Fibroblast of lung (primary cell): ENCODE measurements at regions not wholly inside any gene's neighbourhood (a gene's known extent, or its start where the extent isn't known, plus 50 kb on each side); places are given as distances from the start of the nearest gene placed in this dataset.

Experiments used
- DNase-seq, 2 donors: peaks; one replicate each; pipeline versions ENCODE4 v3.0.0 to v3.0.0-alpha.2; 2010; ENCODE audit warnings: low read depth in 2 of 2
- H2AFZ ChIP-seq: 2 replicates; pipeline ENCODE4 v1.5.1; 2012; ENCODE audit warnings: low read length, control low read depth, inconsistent platforms
- H3K27ac ChIP-seq: 2 replicates; pipeline ENCODE4 v1.5.1; 2011; ENCODE audit warnings: low read length, control low read depth; ENCODE audit not compliant: insufficient read depth
- H3K27me3 ChIP-seq: 2 replicates; pipeline ENCODE4 v1.5.1; 2011; ENCODE audit warnings: mild to moderate bottlenecking, low read length; ENCODE audit not compliant: control insufficient read depth, insufficient read depth
- H3K36me3 ChIP-seq: 2 replicates; pipeline ENCODE4 v1.5.1; 2011; ENCODE audit warnings: low read length; ENCODE audit not compliant: control insufficient read depth, insufficient read depth
- H3K4me1 ChIP-seq: 2 replicates; pipeline ENCODE4 v1.5.1; 2011; ENCODE audit warnings: low read length; ENCODE audit not compliant: control insufficient read depth, insufficient read depth; ENCODE audit errors: extremely low read depth
- H3K4me2 ChIP-seq: 2 replicates; pipeline ENCODE4 v1.5.1; 2011; ENCODE audit warnings: low read length, control low read depth; ENCODE audit not compliant: insufficient read depth; ENCODE audit errors: extremely low read depth
- H3K4me3 ChIP-seq, 4 experiments: fragments of 200-600 bp in 1 of 4; sonication (generic) in 1 of 4; replicated peaks in 1 of 4; 2 replicates each; pipeline ENCODE4 v1.5.1; 2011 to 2016; ENCODE audit warnings: low read length in 4 of 4, low read depth in 3 of 4, mild to moderate bottlenecking in 3 of 4, control low read depth in 2 of 4, inconsistent platforms in 1 of 4, mixed read lengths in 1 of 4; ENCODE audit not compliant: insufficient read depth in 1 of 4; ENCODE audit errors: control extremely low read depth in 1 of 4
- H3K79me2 ChIP-seq: 2 replicates; pipeline ENCODE4 v1.5.1; 2012; ENCODE audit warnings: mild to moderate bottlenecking, low read length, inconsistent platforms; ENCODE audit not compliant: control insufficient read depth, insufficient read depth
- H3K9ac ChIP-seq: 2 replicates; pipeline ENCODE4 v1.5.1; 2011; ENCODE audit warnings: mild to moderate bottlenecking, low read length, control low read depth; ENCODE audit not compliant: insufficient read depth
- H3K9me3 ChIP-seq: 2 replicates; pipeline ENCODE4 v1.5.1; 2012; ENCODE audit warnings: low read depth, low read length; ENCODE audit not compliant: control insufficient read depth, insufficient read depth
- H4K20me1 ChIP-seq: 2 replicates; pipeline ENCODE4 v1.5.1; 2011; ENCODE audit warnings: low read length; ENCODE audit not compliant: control insufficient read depth, insufficient read depth; ENCODE audit errors: extremely low read depth
- CTCF ChIP-seq, 2 donors: IDR thresholded peaks in 1 of 2; conservative IDR thresholded peaks in 1 of 2; 1 replicate in 1 of 2; 2 replicates in 1 of 2; pipeline ENCODE4 v1.5.1; 2011 to 2012; ENCODE audit warnings: low read length in 2 of 2, control low read depth in 1 of 2, inconsistent platforms in 1 of 2, low read depth in 1 of 2, mild to moderate bottlenecking in 1 of 2
- EZH2 ChIP-seq: IDR thresholded peaks from 2 replicates; pipeline ENCODE4 v1.5.1; 2012; ENCODE audit warnings: low read length, control low read depth, mild to moderate bottlenecking; ENCODE audit errors: missing control alignments

DNA sequence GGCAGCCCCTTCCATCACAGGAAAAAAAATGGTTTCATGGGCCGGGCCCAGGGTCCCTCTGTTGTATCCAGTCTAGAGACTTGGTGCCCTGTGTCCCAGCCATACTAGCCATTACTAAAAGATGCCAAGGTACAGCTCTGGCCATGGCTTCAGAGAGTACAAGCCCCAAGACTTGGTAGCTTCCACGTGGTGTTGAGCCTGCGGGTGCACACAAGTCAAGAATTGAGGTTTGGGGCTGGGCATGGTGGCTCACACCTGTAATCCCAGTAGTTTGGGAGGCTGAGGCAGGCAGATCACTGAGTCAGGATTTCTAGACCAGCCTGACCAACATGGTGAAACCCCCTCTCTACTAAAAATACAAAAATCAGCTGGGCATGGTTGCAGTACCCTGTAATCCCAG is 214.3 kb downstream of the LIG4 start:
- TF ChIP-seq EZH2, result no peak
- TF ChIP-seq CTCF (conservative IDR thresholded peaks at IDR 0.05 in 1 of 2, IDR thresholded peaks at IDR 0.05 in 1 of 2; ENCODE audit: low read depth in 1 of 2, low read length in 2 of 2), result no peak
- DNase-seq, result no peak
- Histone ChIP-seq H3K79me2 (no peaks in the 10 kb centered on the region), H4K20me1 (no peaks in the 10 kb centered on the region), H3K36me3 (no peaks in the 10 kb centered on the region), H3K4me1 (no peaks in the 10 kb centered on the region), H3K27me3 (no peaks in the 10 kb centered on the region), H3K4me3 (no peak overlapping the region), H3K9me3 (no peaks in the 10 kb centered on the region), H3K27ac (no peak overlapping the region), H3K9ac (no peak overlapping the region), H2AFZ (no peak overlapping the region), H3K4me2 (no peak overlapping the region)

GRCh38 chr13:107999751-108000150 is 215.6 kb downstream of the LIG4 start:
- H4K20me1 ChIP-seq, result no peaks in the 10 kb centered on the region
- DNase-seq, result no peak
- no peak overlapping the region for H3K9ac ChIP-seq
- no peaks in the 10 kb centered on the region for H3K79me2 ChIP-seq
- H3K4me2 ChIP-seq, result no peak overlapping the region
- H3K9me3 ChIP-seq, result no peaks in the 10 kb centered on the region
- H3K4me3 ChIP-seq, result no peak overlapping the region
- H3K36me3 ChIP-seq, result no peaks in the 10 kb centered on the region
- H3K4me1 ChIP-seq, result no peaks in the 10 kb centered on the region
- no peak for TF ChIP-seq CTCF (conservative IDR thresholded peaks at IDR 0.05 in 1 of 2, IDR thresholded peaks at IDR 0.05 in 1 of 2; ENCODE audit: low read depth in 1 of 2, low read length in 2 of 2)
- no peak for TF ChIP-seq EZH2
- no peaks in the 10 kb centered on the region for H3K27me3 ChIP-seq
- H2AFZ ChIP-seq, result no peak overlapping the region
- H3K27ac ChIP-seq, result no peak overlapping the region

GRCh38 chr13:107994137-107994536 is 221.2 kb downstream of the LIG4 start:
- no peak overlapping the region for H2AFZ ChIP-seq
- H3K79me2 ChIP-seq, result no peaks in the 10 kb centered on the region
- no peaks in the 10 kb centered on the region for H3K9me3 ChIP-seq
- H3K4me3 ChIP-seq, result no peak overlapping the region
- H3K27me3 ChIP-seq, result no peaks in the 10 kb centered on the region
- H3K36me3 ChIP-seq, result no peaks in the 10 kb centered on the region
- DNase-seq, result no peak
- H4K20me1 ChIP-seq, result no peaks in the 10 kb centered on the region
- H3K27ac ChIP-seq, result no peak overlapping the region
- H3K9ac ChIP-seq, result no peak overlapping the region
- H3K4me2 ChIP-seq, result no peak overlapping the region
- no peaks in the 10 kb centered on the region for H3K4me1 ChIP-seq
- TF ChIP-seq EZH2 (no peak), CTCF (conservative IDR thresholded peaks at IDR 0.05 in 1 of 2, IDR thresholded peaks at IDR 0.05 in 1 of 2; ENCODE audit: low read depth in 1 of 2, low read length in 2 of 2) (no peak)
